GM18519 (cell line): ENCODE measurements at regions not wholly inside any gene's neighbourhood (a gene's known extent, or its start where the extent isn't known, plus 50 kb on each side); places are given as distances from the start of the nearest gene placed in this dataset.

Experiments used
- ATAC-seq: cut with Tn5 transposase; IDR thresholded peaks from one replicate; pipeline ENCODE4 v1.9.1; 2021; ENCODE audit warnings: mild to moderate bottlenecking, moderate library complexity; ENCODE audit not compliant: unreplicated experiment, low FRiP score

DNA sequence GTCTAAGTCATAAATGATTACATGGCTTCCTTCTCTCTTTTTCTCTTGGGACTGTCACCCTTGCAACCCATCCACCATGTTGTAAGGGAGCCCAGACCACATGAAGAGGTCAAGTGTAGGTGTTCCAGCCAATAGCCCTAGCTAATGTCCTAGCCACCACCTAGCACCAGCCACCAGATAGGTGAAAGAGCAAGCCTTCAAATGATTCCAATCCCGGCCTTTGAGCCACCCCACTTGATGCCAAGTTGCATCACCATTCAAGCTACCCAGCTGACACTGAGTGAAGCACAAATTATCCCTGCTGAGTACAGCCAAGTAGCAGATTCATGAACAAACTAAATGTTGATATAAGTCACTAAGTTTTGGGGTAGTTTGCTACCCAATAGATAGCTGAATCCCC is 274.3 kb downstream of the BCOR start:
- ATAC-seq, result no peak

DNA sequence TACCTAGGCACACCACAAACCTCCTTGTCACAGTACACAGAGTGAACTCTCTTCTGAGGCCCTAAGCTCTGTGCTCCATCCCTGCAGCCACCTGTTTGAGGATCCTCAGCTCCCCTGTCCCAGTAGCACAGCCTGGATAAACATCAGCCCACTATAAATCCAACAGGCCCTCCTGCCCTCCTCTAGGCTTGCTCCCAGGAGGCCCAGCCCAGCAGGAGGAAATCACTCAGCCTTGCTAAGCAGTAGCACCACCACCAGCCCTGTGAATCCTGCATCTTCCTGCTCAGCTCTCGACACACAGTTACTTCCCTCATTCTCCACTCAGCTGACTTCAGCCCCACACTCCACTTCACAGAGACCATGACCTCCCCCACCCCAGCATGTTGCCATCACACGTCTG is 273.9 kb downstream of the BCOR start:
- ATAC-seq, result no peak

DNA sequence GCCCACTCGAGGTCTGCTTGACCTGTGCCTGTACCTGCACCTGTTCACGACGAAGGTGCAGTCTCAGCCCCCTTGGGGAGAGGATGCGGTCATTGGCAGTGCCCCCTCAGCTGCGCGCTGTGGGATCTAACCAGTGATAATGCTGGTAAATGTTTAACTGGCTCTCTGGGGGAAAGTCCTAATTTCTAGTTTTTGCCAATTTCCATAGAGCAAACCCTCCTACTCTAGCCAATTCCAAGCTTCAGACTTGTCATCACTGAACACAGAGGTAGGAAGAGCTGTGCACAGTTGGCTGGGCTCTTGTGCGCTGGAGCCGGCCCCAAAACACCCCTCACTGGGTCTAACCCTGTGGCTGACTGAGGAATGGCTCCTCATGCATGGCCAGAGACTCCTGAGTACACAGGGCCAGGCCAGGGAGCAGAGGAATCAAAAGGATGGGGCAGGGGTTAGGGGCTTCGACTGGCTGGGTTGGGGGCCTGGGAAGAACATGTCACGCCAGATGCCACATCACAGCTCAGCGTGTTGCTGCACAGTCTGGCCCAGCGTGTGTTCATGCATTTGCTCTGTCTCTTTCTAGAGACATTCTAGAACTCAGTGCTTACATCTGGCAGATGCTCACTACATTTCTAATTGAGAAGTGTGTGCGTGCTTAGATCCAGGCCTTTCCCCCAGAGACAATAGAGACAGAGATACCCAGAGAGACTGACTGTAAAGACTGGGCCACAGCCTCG is 270.8 kb downstream of the BCOR start:
- ATAC-seq, result no peak

DNA sequence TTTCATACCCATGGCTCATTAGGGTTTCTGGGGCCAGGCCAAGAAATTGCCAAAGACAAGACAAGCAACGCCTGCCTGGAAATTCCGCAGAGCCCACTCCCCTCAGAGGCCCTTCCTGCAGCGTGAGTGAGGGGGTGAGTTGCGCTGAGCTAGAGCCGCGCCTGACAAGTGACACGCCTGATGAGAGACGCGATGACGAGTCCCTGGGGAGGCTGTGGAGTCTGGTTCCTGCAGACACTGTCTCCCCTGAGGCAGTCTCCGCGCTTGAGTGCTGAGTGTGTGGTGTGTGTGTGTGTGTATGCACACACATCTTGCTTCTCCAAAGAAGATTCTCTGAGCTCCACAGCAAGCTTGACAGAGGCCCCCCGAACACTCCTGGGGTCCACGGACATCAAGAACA is 269.8 kb downstream of the BCOR start:
- no peak for ATAC-seq

DNA sequence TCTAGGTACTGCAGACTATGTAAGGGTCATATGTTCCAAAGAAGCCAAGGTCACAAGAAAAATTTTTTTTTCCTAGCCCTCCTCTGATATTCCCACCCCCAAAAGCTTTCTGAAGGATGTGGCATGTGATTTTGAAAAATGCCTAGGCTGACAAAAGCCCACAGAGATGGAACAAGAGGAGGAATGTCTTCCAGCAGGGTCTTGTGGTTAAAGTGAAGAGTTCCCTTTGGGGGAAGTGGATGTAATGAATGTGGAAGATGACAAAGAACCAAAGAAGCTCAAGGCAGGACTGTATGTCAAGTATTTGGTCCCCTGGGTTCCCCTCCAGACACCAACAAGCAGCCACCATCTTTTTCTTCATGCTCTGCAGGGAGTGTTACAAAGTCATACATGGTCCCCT is 268.8 kb downstream of the BCOR start:
- no peak for ATAC-seq

DNA sequence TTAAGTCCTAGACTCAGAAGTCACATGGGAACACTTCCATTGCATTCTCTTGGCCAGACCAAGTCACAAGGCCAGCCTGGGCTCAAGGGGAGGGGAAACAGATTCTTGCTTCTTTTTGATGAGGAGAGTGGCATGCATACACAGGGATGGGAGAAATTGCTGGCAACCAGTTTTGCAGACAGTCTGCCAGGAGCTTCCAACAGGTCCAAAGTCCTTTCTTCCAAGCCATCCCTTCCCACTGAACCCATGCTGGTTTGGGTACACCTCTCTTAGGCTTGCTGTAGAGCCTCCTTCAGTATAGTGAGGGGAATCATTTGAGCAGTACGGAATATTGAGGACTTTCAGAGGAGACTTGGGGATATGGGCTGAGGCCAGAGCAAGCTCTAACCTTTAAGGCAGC is 267.8 kb downstream of the BCOR start:
- no peak for ATAC-seq

DNA sequence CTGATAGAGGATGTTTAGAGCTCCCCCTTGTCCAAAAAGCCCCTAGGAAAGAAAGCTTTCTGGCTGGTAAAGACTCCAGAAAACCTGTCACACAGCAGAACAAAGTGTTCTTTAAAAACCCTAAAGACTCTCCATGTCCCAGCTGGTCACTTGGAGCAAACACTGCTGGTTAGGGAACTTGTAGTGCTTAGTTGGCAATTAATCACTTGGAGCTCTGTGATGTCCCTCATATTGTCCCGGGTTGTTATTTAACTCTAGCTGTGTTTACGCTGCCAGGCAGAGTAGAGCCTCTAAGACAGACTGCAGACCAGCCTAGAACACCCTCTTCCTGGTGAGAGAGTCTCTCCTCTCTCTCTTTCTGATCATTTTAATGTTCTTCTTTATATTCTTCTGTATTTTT is 267.3 kb downstream of the BCOR start:
- no peak for ATAC-seq

DNA sequence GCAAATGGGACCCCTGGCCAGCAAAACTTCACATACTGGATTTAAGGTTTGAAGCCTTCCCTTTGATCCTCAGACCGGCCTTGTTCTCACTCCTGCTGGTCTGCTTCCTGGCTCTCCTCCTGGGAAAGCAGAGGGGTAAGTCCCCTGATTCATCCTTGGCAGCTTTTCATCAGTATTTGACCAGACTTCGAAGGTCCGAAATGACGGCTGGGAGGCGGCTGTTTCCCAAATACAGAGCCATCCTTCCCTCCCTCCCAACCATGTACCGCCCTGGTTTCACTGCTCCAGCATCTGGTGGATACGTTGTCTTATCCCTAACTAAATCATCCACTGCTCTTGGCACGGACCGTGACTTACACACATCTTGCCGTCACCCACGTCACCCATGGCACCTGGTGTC is 265.5 kb downstream of the BCOR start:
- no peak for ATAC-seq

DNA sequence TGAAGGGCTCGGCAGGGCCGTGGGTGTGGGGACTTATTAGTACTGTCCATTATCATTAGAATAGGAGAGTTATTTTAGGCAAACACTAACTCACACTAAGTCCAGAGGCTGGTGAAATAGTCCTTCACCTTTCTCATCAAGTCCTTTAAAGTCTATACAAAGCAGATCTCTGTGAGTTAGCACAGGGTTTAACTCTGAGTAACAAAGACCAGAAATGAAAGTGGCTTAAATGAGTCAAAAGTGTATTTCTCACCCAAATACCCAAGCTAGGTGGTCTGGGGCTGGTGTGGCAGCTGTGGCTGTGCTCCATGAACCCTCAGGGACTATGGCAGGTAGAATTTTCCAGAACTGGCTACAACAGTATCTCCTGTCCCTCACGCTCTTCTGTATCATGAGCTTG is 263.2 kb downstream of the BCOR start:
- ATAC-seq, result no peak

DNA sequence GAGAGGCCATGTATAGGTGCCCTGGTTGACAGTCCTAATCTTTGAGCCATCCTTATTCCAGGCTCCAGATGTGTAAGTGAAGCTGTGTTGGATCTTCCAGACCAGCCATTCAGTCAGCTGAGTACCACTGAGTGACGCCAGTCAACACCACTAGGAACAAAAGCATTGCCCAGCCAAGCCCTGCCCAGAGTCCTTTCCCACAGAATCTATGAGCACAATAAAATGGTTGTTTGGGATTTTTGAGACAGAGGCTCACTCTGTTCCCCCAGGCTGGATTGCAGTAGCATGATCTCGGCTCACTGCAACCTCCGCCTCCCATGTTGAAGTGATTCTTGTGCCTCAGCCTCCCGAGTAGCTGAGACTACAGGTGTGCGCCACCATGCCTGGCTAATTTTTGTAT is 262.5 kb downstream of the BCOR start:
- no peak for ATAC-seq

DNA sequence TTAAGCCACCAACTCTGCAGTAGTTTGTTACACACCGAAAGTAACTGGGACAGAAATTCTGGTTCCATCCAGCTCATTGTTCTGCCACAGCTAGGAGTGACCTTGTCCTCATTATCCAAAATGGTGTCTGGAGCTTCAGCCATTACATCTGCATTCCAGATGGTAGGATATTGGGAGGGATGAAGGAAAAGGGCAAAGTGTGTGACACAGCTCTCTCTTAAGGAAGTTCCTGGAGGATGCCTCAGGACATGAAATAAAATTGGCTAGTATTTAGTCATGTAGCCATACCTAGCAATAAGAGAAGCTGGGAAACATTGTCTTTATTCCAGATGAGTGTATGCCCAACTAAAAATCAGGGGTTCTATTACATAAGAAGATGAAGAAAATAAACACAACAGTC is 262.0 kb downstream of the BCOR start:
- ATAC-seq, result no peak

DNA sequence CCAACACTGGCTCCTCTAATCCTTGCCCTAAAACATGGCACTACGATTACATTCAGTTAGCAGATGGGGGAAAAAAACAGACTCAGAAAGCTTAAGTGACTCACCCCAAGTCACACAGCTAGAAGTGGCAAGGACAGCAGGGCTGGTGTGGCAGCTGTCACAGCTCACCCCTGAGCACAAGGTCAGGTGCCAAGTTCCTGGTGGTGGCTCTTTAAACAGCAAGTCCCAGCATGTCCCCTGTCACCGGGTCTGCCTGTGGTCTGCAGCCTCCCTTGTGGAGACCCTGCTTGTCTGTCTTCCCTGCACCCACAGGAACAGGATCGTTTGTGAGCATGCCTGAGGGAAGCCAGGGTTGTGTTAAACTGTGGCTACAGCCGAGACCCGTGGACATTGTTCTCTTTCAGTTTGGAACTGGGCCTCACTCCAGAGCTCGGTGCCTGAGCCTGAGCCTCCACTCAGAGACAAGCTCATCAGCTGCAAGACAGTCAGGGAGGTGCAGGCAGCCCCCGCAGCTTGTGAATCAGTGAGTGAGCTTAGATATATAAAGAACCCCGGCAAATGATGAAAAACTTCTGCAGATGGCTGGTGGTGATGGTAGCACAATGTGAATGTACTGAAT is 260.8 kb downstream of the BCOR start:
- no peak for ATAC-seq

DNA sequence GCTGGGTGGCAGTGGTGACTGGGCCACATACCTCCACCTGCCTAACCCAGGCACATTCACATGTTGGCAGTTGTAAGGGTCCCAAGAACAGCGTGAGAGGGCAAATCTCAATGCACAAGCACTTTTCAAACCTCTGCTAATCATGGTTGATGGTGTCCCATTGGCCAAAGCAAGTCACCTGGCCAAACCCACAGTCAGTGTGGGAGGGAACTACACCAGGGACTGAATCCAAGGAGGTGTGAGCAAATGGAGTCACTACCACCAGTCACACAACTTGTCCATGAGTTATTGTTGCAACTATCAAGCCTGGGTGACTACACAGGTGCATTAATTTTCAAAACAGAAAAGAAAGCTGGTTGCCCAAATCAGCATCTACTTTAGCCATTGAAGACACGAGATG is 260.1 kb downstream of the BCOR start:
- ATAC-seq, result no peak

DNA sequence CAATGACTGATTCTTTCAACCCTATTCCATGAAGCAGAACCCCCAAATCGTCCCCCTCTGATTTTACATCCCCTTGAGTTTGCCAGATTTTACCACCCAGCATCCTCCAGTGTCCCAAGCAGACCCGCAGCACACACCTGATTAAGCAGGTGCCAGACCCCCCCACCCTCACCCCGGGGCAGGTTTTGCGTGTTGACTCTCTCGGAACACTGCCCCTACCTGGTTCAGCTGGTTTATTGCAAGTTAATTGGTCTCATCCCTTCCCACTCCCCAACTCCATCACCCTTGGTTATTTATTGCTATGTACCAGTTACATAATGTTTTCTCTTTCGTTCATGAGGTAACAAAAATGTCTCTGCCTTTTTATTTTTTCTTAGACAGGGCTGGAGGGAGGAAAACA is 258.4 kb downstream of the BCOR start:
- no peak for ATAC-seq

DNA sequence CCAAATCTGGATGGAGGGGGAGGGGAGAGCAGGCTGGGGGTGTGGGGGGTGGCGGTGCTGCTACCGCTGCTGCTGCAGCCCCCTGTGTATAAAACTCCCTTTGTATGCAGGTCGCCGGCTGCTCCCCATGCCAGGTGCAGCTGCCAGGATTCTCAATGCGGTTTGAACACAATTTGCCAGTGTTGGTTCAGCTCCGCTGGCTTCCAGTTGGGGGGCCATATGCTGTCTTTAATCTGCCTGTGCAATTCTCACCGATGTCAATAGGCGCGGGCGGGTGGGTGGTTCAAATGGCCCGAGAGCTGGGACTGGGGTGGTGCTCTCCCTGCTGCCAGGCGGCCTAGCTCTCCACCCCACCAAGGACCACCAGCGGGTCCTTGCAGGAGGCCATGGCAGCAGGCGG is 257.6 kb downstream of the BCOR start:
- ATAC-seq, result no peak

DNA sequence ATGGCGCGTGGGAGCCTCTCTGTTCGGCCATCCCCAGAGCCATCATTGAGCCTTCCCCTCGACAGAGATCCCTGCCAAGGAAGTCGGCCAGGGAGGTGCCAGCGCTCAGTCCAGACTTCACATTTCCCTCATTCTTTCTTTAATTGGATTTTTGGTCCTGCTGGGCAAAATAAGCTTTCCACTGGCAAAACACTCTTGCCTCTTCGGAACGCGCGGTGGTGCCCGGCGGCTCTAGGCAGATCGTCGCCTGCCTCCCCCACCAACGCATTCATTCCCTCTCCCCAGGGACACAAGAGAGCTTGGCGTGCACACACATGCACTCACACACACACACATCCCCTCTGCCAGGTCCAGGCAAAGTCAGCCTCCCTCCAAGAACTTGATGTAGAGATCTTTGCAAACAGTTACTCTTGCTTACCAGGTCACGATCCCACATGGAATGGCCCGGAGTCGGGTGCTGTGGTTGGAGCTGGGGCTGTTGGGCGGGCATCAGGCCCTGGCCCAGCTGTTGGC is 257.1 kb downstream of the BCOR start:
- ATAC-seq, result no peak

DNA sequence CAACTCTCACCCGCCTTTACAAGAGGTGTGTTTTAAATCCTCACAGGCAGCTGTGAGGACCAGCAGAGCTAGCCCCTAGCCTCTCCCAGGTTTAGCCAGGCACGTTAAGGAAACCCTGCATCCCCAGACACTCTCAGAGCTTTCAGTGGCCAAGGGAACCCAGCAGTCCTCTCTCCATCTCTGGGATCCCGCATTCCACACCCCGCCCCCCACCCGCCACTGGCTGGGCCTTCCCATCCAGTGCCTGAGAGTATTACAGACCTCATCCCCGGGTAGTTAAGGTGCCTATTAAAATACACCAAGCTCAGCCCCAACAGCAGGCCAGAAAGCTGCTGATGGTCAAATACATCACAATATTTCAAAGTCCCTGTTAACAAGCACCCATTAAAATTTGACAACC is 256.2 kb downstream of the BCOR start:
- no peak for ATAC-seq

DNA sequence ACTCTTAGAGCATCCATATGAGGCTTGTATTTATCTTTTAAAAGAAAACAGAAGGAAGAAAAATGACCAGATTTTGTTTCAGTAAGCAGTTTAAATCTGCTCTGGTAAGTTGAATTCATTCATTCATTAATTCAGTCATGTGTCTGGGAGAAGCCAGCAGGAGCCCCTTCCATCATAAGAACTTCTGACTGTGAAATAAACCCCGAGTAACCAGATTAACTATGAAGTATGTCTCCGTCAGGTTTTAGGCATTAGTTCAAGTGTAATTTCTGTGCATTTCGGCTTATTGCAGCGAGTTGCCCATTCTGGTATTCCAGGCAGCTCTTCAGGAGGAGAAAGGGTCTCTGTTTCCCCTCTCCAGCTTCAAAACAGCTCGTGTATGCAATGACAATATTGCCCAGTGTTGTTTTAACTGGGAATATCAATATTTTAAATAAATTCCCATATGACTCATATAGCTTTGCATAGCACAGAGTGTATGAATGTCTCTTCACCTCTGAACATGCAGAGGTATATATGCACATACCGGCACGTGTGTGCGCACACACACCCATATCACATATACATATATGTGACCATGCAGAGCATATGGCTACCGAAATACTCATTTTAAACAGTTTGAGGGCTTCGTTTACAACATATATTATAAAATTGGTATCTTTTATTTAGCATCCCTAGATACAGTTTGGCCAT is 255.3 kb downstream of the BCOR start:
- no peak for ATAC-seq

DNA sequence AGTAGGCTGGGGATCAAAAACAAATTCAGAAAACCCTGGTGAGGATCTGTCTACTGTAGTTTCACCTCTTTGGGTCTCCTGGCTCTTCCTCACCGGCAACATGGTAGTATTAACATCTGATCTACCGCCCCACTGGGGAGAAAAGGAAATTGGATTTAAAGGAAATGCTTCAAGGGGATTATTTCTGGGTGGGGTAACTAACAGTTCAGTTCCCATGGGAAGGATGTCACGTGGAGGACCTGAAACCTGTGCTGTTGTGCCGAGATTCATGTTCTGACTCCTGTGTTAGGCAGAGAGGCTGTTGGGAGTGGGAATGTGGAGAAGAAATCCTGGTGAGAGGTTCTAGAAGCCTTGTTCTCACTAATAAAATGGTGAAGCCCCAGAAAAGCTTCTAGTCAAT is 254.4 kb downstream of the BCOR start:
- ATAC-seq, result no peak

DNA sequence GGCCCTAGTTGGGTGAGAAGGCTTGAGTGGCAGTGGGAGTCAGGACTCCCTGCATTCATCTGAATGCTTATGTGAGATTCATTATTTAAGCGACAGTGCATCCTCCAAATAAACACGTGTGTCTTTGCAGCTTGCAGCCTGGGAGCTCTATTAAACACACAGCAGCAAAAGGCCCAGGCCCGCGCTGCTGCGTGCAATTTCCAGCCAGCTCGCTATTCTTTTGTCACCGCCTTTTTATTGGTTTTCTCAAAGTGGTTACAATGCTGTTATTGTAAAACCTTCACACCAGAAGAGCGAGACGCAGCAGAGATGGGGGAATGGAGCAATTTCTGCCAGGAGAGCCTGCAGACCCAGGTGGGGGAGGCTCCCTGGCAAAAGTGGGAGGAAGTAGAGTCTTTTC is 252.5 kb downstream of the BCOR start:
- ATAC-seq, result no peak

DNA sequence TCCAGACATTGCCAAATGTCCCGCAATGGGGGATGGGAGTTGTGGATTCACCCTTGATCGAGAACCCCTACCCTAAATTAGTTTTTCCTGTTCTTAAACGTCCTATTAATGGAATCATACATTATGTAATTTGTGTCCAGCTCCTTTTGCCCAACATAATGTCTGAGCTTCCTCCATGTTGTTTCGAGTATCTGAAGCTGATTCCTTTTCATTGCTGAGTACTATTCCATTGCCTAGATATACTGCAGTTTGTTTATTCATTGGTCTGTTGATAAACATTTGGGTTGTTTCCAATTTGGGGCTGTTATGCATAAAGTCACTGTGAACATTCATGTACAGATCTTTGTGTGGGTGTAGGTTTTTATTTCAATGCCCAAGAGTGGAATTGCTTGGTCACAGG is 251.3 kb downstream of the BCOR start:
- ATAC-seq, result no peak

DNA sequence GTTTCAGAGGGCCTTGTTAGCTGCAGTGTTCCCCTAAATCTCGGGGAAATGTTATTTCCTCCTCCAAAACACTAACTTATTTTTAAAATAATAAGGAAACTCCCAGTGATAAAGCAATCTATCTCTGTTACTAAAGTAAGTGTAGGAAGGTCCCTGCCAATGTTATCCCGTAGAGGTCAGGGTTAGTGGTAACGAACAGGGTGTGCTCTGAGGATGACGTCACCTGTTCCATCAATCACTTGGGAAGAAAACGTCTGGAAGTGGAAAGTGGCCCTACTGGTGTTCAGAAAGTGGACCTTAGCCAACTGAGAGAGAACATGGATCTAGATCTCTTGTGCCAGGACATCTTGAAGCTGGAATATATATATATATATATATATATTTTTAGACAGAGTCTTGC is 249.5 kb downstream of the BCOR start:
- no peak for ATAC-seq
